Prostate gland (tissue), 2 donors: ENCODE measurements at regions not wholly inside any gene's neighbourhood (a gene's known extent, or its start where the extent isn't known, plus 50 kb on each side); places are given as distances from the start of the nearest gene placed in this dataset.

ENCODE experiments used
- POLR2A ChIP-seq: fragments of 450-650 bp; IDR thresholded peaks from one replicate; pipeline ENCODE4 v1.6.1; 2016; ENCODE audit warnings: antibody characterized with exemption, mild to moderate bottlenecking
- POLR2AphosphoS5 ChIP-seq: sonication (generic); formaldehyde crosslinking; IDR thresholded peaks from one replicate; pipeline ENCODE4 v1.6.1; 2017; ENCODE audit warnings: antibody characterized with exemption
- TF ChIP-seq, protein P1 (sequence below), 4 experiments: fragments of 200-600 bp in 2 of 4; fragments of 450-650 bp in 2 of 4; sonication (generic) in 2 of 4; IDR thresholded peaks; 1 replicate in 3 of 4; 2 replicates in 1 of 4; pipeline ENCODE4 v1.5.1; 2016 to 2019; ENCODE audit warnings: antibody characterized with exemption in 4 of 4, mild to moderate bottlenecking in 2 of 4, moderate library complexity in 2 of 4

DNA sequence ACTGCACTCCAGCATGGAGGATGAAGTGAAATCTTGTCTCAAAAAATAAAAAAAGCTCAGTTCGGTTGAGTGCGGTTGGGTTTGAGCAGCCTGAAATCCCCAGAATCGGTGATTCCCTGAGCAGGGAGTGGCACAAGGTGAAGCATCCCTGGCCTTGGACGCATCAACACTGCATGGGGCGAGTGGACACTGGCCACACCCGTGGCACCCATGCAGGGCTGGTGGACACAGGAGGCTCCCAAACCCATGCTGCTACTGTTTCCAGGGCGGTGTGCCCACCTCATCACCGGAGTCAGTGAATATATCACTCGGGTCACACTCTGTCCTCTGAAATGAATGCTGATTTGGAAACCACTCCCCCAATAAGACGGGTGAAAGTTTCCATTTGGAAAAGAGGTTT lies 53.4 kb upstream of the ACTRT2 start:
- TF ChIP-seq POLR2A: no peak
- TF ChIP-seq, protein P1, sequence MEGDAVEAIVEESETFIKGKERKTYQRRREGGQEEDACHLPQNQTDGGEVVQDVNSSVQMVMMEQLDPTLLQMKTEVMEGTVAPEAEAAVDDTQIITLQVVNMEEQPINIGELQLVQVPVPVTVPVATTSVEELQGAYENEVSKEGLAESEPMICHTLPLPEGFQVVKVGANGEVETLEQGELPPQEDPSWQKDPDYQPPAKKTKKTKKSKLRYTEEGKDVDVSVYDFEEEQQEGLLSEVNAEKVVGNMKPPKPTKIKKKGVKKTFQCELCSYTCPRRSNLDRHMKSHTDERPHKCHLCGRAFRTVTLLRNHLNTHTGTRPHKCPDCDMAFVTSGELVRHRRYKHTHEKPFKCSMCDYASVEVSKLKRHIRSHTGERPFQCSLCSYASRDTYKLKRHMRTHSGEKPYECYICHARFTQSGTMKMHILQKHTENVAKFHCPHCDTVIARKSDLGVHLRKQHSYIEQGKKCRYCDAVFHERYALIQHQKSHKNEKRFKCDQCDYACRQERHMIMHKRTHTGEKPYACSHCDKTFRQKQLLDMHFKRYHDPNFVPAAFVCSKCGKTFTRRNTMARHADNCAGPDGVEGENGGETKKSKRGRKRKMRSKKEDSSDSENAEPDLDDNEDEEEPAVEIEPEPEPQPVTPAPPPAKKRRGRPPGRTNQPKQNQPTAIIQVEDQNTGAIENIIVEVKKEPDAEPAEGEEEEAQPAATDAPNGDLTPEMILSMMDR (IDR thresholded peaks at IDR 0.05): no peak
- TF ChIP-seq POLR2AphosphoS5: no peak
